Neural progenitor cell (in vitro differentiated cells): ENCODE measurements at regions not wholly inside any gene's neighbourhood (a gene's known extent, or its start where the extent isn't known, plus 50 kb on each side); places are given as distances from the start of the nearest gene placed in this dataset.

Experiments
- DNase-seq: peaks from one replicate; pipeline ENCODE4 v3.0.0-alpha.2; 2016; ENCODE audit warnings: low spot score
- H2AFZ ChIP-seq: fragments of 200-600 bp; sonication (generic); replicated peaks from 2 replicates; pipeline ENCODE4 v1.6.1; 2016; ENCODE audit warnings: antibody characterized with exemption
- H3F3A ChIP-seq: fragments of 200-600 bp; sonication (generic); 2 replicates; pipeline ENCODE4 v1.6.1; 2016; ENCODE audit warnings: antibody characterized with exemption, low read depth
- H3K27ac ChIP-seq: fragments of 200-600 bp; sonication (generic); 2 replicates; pipeline ENCODE4 v1.5.1; 2016; ENCODE audit warnings: mild to moderate bottlenecking
- H3K27me3 ChIP-seq: fragments of 200-600 bp; sonication (generic); 2 replicates; pipeline ENCODE4 v1.6.1; 2016; ENCODE audit warnings: mild to moderate bottlenecking, moderate library complexity
- H3K36me3 ChIP-seq: fragments of 200-600 bp; sonication (generic); 2 replicates; pipeline ENCODE4 v1.5.1; 2016
- H3K4me1 ChIP-seq: fragments of 200-600 bp; sonication (generic); 2 replicates; pipeline ENCODE4 v1.6.1; 2016; ENCODE audit warnings: mixed run types
- H3K4me2 ChIP-seq: fragments of 200-600 bp; sonication (generic); 2 replicates; pipeline ENCODE4 v1.6.1; 2016
- H3K4me3 ChIP-seq: fragments of 200-600 bp; sonication (generic); 2 replicates; pipeline ENCODE4 v1.5.1; 2016
- H3K79me2 ChIP-seq: fragments of 200-600 bp; sonication (generic); 2 replicates; pipeline ENCODE4 v1.6.1; 2016; ENCODE audit warnings: low read depth
- H3K9ac ChIP-seq: fragments of 200-600 bp; sonication (generic); 2 replicates; pipeline ENCODE4 v1.6.1; 2016
- H3K9me3 ChIP-seq: fragments of 200-600 bp; sonication (generic); 2 replicates; pipeline ENCODE4 v1.5.1; 2016; ENCODE audit warnings: low read depth
- H4K20me1 ChIP-seq: fragments of 200-600 bp; sonication (generic); 2 replicates; pipeline ENCODE4 v1.6.1; 2016; ENCODE audit warnings: low read depth
- H3K27ac Mint-ChIP-seq: 3 replicates; pipeline ENCODE4 v1.8.0; 2021; ENCODE audit warnings: mixed read lengths
- H3K27me3 Mint-ChIP-seq: 2 replicates; pipeline ENCODE4 v1.8.0; 2022; ENCODE audit warnings: low read depth, mild to moderate bottlenecking, inconsistent platforms, moderate library complexity, mixed read lengths; ENCODE audit not compliant: insufficient read depth
- H3K36me3 Mint-ChIP-seq: 3 replicates; pipeline ENCODE4 v1.8.0; 2021; ENCODE audit warnings: mixed read lengths
- H3K4me1 Mint-ChIP-seq: 3 replicates; pipeline ENCODE4 v1.8.0; 2021; ENCODE audit warnings: mixed read lengths
- H3K4me3 Mint-ChIP-seq: 3 replicates; pipeline ENCODE4 v1.8.0; 2021; ENCODE audit warnings: mild to moderate bottlenecking, moderate library complexity, mixed read lengths
- H3K9me3 Mint-ChIP-seq: 3 replicates; pipeline ENCODE4 v1.8.0; 2020; ENCODE audit warnings: mixed read lengths
- EZH2 ChIP-seq: fragments of 200-600 bp; sonication (generic); IDR thresholded peaks from 2 replicates; pipeline ENCODE4 v1.6.1; 2017; ENCODE audit warnings: antibody characterized with exemption, mild to moderate bottlenecking, moderate library complexity
- EZH2phosphoT487 ChIP-seq: fragments of 200-600 bp; sonication (generic); IDR thresholded peaks from 2 replicates; pipeline ENCODE4 v1.6.1; 2017; ENCODE audit warnings: antibody characterized with exemption
- TF ChIP-seq, protein P1 (sequence below): fragments of 200-600 bp; sonication (generic); IDR thresholded peaks from 2 replicates; pipeline ENCODE4 v1.5.1; 2017; ENCODE audit warnings: antibody characterized with exemption, mild to moderate bottlenecking

DNA sequence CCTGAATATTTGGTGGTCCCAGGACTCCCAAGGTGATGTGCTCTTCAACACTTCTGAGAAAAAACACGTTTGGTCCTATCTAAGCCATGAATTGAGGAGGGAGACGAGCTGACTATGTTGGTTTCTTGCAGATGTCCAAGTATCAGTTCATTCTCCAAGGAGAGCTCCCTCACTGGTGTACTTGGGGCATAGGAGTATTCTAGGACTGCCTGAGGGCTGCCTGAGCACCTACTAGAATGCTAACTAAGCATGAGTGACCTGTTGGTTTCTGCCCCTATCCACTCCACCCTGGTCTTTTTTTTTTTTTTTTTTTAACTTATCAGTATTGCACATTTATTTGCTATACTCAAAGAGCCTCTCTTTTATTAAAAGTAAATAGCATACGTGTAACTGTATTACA is 200.5 kb upstream of the FANCL start:
- no peaks in the 10 kb centered on the region for H3K36me3 ChIP-seq
- H3K4me2 ChIP-seq: no peak overlapping the region
- Mint-ChIP-seq H3K4me1 (peaks cover 3% of the 10 kb centered on the region), H3K4me3 (no peak overlapping the region), H3K9me3 (no peaks in the 10 kb centered on the region), H3K36me3 (no peaks in the 10 kb centered on the region), H3K27ac (no peak overlapping the region), H3K27me3 (peaks cover 4% of the 10 kb centered on the region)
- H3K4me3 ChIP-seq: no peak overlapping the region
- H3K79me2 ChIP-seq: no peaks in the 10 kb centered on the region
- no peaks in the 10 kb centered on the region for H3K9me3 ChIP-seq
- no peak overlapping the region for H3K9ac ChIP-seq
- TF ChIP-seq EZH2phosphoT487: no peak
- TF ChIP-seq, protein P1, sequence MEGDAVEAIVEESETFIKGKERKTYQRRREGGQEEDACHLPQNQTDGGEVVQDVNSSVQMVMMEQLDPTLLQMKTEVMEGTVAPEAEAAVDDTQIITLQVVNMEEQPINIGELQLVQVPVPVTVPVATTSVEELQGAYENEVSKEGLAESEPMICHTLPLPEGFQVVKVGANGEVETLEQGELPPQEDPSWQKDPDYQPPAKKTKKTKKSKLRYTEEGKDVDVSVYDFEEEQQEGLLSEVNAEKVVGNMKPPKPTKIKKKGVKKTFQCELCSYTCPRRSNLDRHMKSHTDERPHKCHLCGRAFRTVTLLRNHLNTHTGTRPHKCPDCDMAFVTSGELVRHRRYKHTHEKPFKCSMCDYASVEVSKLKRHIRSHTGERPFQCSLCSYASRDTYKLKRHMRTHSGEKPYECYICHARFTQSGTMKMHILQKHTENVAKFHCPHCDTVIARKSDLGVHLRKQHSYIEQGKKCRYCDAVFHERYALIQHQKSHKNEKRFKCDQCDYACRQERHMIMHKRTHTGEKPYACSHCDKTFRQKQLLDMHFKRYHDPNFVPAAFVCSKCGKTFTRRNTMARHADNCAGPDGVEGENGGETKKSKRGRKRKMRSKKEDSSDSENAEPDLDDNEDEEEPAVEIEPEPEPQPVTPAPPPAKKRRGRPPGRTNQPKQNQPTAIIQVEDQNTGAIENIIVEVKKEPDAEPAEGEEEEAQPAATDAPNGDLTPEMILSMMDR: no peak
- no peak for TF ChIP-seq EZH2
- no peak overlapping the region for H2AFZ ChIP-seq
- DNase-seq: no peak
- H3K27me3 ChIP-seq: no peaks in the 10 kb centered on the region
- H3K27ac ChIP-seq: no peak overlapping the region
- peaks cover 4% of the 10 kb centered on the region for H3F3A ChIP-seq
- no peaks in the 10 kb centered on the region for H3K4me1 ChIP-seq
- H4K20me1 ChIP-seq: no peaks in the 10 kb centered on the region

DNA sequence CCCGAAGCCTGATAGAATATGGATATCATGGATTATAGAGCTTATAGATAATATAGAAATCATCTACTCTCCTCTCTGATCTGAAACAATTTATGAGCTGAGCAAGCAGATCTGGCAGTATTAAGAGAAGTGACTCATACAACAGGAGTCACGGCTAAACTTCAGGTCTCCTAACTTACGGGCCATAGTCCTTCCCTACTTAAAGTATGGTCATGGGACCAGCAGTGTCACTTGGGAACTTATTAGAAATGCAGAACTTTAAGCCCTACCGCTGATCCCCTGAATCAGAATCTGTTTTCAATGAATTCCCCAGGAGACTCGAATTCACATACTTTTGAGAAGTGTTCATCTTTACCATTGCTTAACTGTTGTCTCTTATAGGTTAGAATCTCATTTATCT is 195.7 kb upstream of the FANCL start:
- no peak for DNase-seq
- Histone ChIP-seq H3K9ac (no peak overlapping the region), H3K79me2 (no peaks in the 10 kb centered on the region), H3K4me1 (peaks cover 5% of the 10 kb centered on the region), H2AFZ (no peak overlapping the region), H3K4me2 (no peak overlapping the region), H3K9me3 (no peaks in the 10 kb centered on the region), H3K27ac (no peak overlapping the region), H3F3A (peaks cover 4% of the 10 kb centered on the region), H3K27me3 (no peaks in the 10 kb centered on the region), H3K4me3 (no peak overlapping the region), H4K20me1 (no peaks in the 10 kb centered on the region), H3K36me3 (no peaks in the 10 kb centered on the region)
- Mint-ChIP-seq H3K4me3 (no peak overlapping the region), H3K9me3 (peaks cover 8% of the 10 kb centered on the region), H3K27ac (no peak overlapping the region), H3K4me1 (peaks cover 4% of the 10 kb centered on the region), H3K27me3 (peaks cover 4% of the 10 kb centered on the region), H3K36me3 (no peaks in the 10 kb centered on the region)
- TF ChIP-seq, protein P1: no peak
- no peak for TF ChIP-seq EZH2
- TF ChIP-seq EZH2phosphoT487: no peak

- H3K79me2 ChIP-seq: no peaks in the 10 kb centered on the region
- H3K4me1 Mint-ChIP-seq: peaks cover 4% of the 10 kb centered on the region
- peaks cover 8% of the 10 kb centered on the region for H3K9me3 Mint-ChIP-seq
- no peak for DNase-seq
- no peaks in the 10 kb centered on the region for H3K36me3 ChIP-seq
- TF ChIP-seq EZH2 (no peak), EZH2phosphoT487 (no peak)
- TF ChIP-seq, protein P1: no peak
- peaks cover 4% of the 10 kb centered on the region for H3K27me3 Mint-ChIP-seq
- no peaks in the 10 kb centered on the region for H3K27me3 ChIP-seq
- no peak overlapping the region for H3K4me3 Mint-ChIP-seq
- no peaks in the 10 kb centered on the region for H3F3A ChIP-seq
- H3K9me3 ChIP-seq: no peaks in the 10 kb centered on the region
- H3K27ac ChIP-seq: no peak overlapping the region
- no peaks in the 10 kb centered on the region for H4K20me1 ChIP-seq
- no peak overlapping the region for H3K4me3 ChIP-seq
- H3K4me1 ChIP-seq: peaks cover 6% of the 10 kb centered on the region
- H3K4me2 ChIP-seq: no peak overlapping the region
- no peak overlapping the region for H3K27ac Mint-ChIP-seq
- H2AFZ ChIP-seq: no peak overlapping the region
- no peak overlapping the region for H3K9ac ChIP-seq
- no peaks in the 10 kb centered on the region for H3K36me3 Mint-ChIP-seq
Observed at GRCh38 chr2:58435246-58435645, 194.1 kb upstream of the FANCL start.
